PC-9 (cell line): ENCODE measurements at regions not wholly inside any gene's neighbourhood (a gene's known extent, or its start where the extent isn't known, plus 50 kb on each side); places are given as distances from the start of the nearest gene placed in this dataset.

Experiments
- BruUV-seq: library from RNA; stranded (reverse); fragments of 400-500 nt; replicated peaks from 2 replicates; lab custom pipeline; 2021; lab: Mats Ljungman, UMichigan
- CTCF ChIA-PET: fragments of 300-600 bp; sonication (Branson Sonifier 250); formaldehyde crosslinking; loops from one replicate; lab custom pipeline; 2022; ENCODE audit warnings: antibody characterized with exemption; lab: Charles Lee
- POLR2A ChIA-PET: fragments of 300-600 bp; sonication (Branson Sonifier 250); formaldehyde crosslinking; loops from one replicate; lab custom pipeline; 2022; ENCODE audit warnings: antibody characterized with exemption; ENCODE audit not compliant: unreplicated experiment; lab: Charles Lee
- DNase-seq, 2 experiments: peaks; one replicate each; pipeline versions ENCODE4 v3.0.0 to v3.0.0-alpha.2; 2015 to 2022; ENCODE audit warnings: mixed read lengths in 1 of 2
- H2AFZ ChIP-seq: fragments of 200-600 bp; sonication (generic); 2 replicates; pipeline ENCODE4 v1.8.1; 2017; ENCODE audit warnings: antibody characterized with exemption
- H3F3A ChIP-seq: fragments of 200-600 bp; sonication (generic); 2 replicates; pipeline ENCODE4 v1.8.1; 2017; ENCODE audit warnings: antibody characterized with exemption, mild to moderate bottlenecking, low read depth; ENCODE audit not compliant: insufficient read depth
- H3K27ac ChIP-seq: fragments of 200-600 bp; sonication (generic); 2 replicates; pipeline ENCODE4 v1.6.1; 2016; ENCODE audit warnings: mixed run types
- H3K27me3 ChIP-seq: fragments of 200-600 bp; sonication (generic); 2 replicates; pipeline ENCODE4 v1.6.1; 2016; ENCODE audit warnings: low read depth, mixed run types; ENCODE audit not compliant: insufficient read depth
- H3K36me3 ChIP-seq: fragments of 200-600 bp; sonication (generic); 2 replicates; pipeline ENCODE4 v1.6.1; 2016; ENCODE audit warnings: low read depth, mixed run types
- H3K4me1 ChIP-seq: fragments of 200-600 bp; sonication (generic); replicated peaks from 2 replicates; pipeline ENCODE4 v1.6.1; 2016; ENCODE audit warnings: mixed run types; ENCODE audit not compliant: insufficient read depth
- H3K4me2 ChIP-seq: fragments of 200-600 bp; sonication (generic); 2 replicates; pipeline ENCODE4 v1.6.1; 2017; ENCODE audit warnings: mixed run types
- H3K4me3 ChIP-seq: fragments of 200-600 bp; sonication (generic); 2 replicates; pipeline ENCODE4 v1.6.1; 2016; ENCODE audit warnings: mixed run types
- H3K79me2 ChIP-seq: fragments of 200-600 bp; sonication (generic); 2 replicates; pipeline ENCODE4 v1.6.1; 2017; ENCODE audit warnings: low read depth, mixed run types
- H3K9me2 ChIP-seq: fragments of 200-600 bp; sonication (generic); 2 replicates; pipeline ENCODE4 v1.8.1; 2017; ENCODE audit warnings: mild to moderate bottlenecking; ENCODE audit not compliant: insufficient read depth
- H3K9me3 ChIP-seq: fragments of 200-600 bp; sonication (generic); 2 replicates; pipeline ENCODE4 v1.8.1; 2016; ENCODE audit warnings: low read depth; ENCODE audit not compliant: insufficient read depth
- H4K20me1 ChIP-seq: fragments of 200-600 bp; sonication (generic); 2 replicates; pipeline ENCODE4 v1.8.1; 2017; ENCODE audit not compliant: insufficient read depth
- EZH2 ChIP-seq: fragments of 200-600 bp; sonication (generic); IDR thresholded peaks from 2 replicates; pipeline ENCODE4 v1.8.0; 2017; ENCODE audit warnings: antibody characterized with exemption, low read depth
- intact Hi-C: fragments of 100-400 bp; cut with micrococcal nuclease; formaldehyde crosslinking; loops from one replicate; pipeline ENCODE4 v1.10.0; 2022; ENCODE audit not compliant: unreplicated experiment
- TF ChIP-seq, protein P1 (sequence below): fragments of 200-600 bp; sonication (generic); conservative IDR thresholded peaks from 2 replicates; pipeline ENCODE4 v1.6.1; 2017; ENCODE audit warnings: mixed run types, antibody characterized with exemption, mild to moderate bottlenecking, moderate library complexity

DNA sequence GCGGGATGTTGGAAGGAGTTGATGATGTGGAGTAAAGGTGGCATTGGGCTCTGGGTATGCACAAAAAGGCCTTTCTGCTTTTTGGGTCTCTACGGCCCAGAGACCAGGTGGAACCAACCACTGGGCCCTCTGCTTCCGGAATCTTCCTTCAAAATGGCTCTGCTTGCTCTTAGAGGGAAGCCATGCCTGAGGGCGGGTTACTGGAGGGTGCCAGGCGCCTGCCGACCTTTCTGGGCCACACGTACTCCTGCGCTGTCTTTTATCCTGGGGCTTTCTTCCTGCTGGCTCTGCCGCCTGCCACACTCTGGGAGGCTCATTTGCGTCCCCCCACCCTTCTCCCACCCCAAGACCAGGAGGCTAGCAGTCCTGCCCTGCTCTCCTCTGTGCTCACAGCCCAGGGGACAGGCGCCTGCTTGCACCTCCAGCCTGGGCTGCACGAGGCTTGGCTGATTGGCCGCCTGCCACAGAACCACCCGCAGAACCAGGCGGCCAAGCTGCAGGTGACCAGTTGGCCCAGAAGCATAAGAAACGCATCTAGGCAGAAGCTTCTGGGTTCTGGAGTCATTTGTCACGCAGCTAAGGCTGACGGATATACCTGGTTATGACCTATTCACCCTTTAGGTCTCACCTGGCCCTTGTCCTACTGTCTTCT, 536.9 kb downstream of the TBC1D22A start:
- CTCF ChIA-PET = no interaction called here

DNA sequence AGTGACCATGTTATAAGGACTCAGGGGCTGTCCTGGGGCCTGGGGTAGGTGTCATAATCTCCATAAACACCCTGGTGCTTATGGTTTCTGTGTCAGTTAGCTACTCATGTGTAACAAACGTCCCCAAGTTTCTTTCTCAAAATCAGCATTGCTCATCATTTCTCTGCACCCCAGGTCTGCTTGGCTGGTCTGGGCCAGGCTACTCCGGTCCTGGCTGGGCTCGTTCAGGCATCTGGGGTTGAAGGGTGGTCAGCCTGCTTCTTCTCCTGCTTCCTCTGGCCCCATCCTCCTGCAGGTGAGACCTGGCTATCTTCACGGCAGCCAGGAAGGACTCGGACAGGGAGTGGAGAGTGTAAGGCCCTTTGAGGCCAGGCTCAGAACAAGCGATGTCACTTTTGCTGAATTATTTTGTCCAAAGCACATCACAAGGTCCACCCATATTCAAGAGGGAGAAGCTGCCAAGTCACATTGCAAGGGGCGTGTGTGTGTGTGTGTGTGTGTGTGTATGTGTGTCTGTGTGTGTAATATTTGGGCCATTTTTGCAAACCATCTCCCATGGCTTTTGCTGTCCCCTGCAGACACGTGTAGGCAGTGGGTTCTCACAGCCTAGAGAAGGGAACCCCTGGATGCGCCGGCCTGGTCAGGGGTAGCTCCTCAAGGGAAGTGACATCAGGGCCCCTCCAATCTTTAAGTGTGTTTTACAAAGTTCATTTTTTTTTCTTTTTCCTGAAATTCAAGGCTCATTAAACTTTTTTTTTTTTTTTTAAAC, 535.8 kb downstream of the TBC1D22A start:
- H3K36me3 ChIP-seq = no peaks in the 10 kb centered on the region
- no peaks in the 10 kb centered on the region for H3K9me3 ChIP-seq
- H4K20me1 ChIP-seq = no peaks in the 10 kb centered on the region; the same call in 1 of the 2 replicates
- H3K79me2 ChIP-seq = no peaks in the 10 kb centered on the region
- H3K4me3 ChIP-seq = no peak overlapping the region
- ChIA-PET POLR2A (interaction anchor here (0.7 kb wide), 1 partner anchor 12 kb away, joined by 19 read pairs; no protein-coding TSS in a partner anchor), CTCF (no interaction called here)
- no peaks in the 10 kb centered on the region for H3K4me1 ChIP-seq
- no peak overlapping the region for H3K27ac ChIP-seq
- H3K9me2 ChIP-seq = no peaks in the 10 kb centered on the region
- intact Hi-C loops = no loop called here
- no peak for TF ChIP-seq EZH2
- TF ChIP-seq, protein P1, sequence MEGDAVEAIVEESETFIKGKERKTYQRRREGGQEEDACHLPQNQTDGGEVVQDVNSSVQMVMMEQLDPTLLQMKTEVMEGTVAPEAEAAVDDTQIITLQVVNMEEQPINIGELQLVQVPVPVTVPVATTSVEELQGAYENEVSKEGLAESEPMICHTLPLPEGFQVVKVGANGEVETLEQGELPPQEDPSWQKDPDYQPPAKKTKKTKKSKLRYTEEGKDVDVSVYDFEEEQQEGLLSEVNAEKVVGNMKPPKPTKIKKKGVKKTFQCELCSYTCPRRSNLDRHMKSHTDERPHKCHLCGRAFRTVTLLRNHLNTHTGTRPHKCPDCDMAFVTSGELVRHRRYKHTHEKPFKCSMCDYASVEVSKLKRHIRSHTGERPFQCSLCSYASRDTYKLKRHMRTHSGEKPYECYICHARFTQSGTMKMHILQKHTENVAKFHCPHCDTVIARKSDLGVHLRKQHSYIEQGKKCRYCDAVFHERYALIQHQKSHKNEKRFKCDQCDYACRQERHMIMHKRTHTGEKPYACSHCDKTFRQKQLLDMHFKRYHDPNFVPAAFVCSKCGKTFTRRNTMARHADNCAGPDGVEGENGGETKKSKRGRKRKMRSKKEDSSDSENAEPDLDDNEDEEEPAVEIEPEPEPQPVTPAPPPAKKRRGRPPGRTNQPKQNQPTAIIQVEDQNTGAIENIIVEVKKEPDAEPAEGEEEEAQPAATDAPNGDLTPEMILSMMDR = no peak
- BruUV-seq = no TSS peak
- peaks cover 85% of the 10 kb centered on the region for H3K27me3 ChIP-seq
- H2AFZ ChIP-seq = no peak overlapping the region
- no peak for DNase-seq
- H3K4me2 ChIP-seq = no peak overlapping the region
- no peaks in the 10 kb centered on the region for H3F3A ChIP-seq

More for the DNA sequence above, 536.9 kb downstream of the TBC1D22A start:
- POLR2A ChIA-PET = no interaction called here
- Histone ChIP-seq H3K79me2 (no peaks in the 10 kb centered on the region), H4K20me1 (no peaks in the 10 kb centered on the region; the same call in 1 of the 2 replicates), H3K36me3 (no peaks in the 10 kb centered on the region), H3K27ac (no peak overlapping the region), H3K9me2 (no peaks in the 10 kb centered on the region), H3K9me3 (no peaks in the 10 kb centered on the region), H3K4me3 (no peak overlapping the region), H3K4me1 (no peaks in the 10 kb centered on the region), H2AFZ (no peak overlapping the region), H3K4me2 (no peak overlapping the region), H3K27me3 (peaks cover 73% of the 10 kb centered on the region), H3F3A (no peaks in the 10 kb centered on the region)
- no peak for DNase-seq
- BruUV-seq = no TSS peak
- intact Hi-C loops = no loop called here
- TF ChIP-seq EZH2 = no peak
- TF ChIP-seq, protein P1 = no peak

DNA sequence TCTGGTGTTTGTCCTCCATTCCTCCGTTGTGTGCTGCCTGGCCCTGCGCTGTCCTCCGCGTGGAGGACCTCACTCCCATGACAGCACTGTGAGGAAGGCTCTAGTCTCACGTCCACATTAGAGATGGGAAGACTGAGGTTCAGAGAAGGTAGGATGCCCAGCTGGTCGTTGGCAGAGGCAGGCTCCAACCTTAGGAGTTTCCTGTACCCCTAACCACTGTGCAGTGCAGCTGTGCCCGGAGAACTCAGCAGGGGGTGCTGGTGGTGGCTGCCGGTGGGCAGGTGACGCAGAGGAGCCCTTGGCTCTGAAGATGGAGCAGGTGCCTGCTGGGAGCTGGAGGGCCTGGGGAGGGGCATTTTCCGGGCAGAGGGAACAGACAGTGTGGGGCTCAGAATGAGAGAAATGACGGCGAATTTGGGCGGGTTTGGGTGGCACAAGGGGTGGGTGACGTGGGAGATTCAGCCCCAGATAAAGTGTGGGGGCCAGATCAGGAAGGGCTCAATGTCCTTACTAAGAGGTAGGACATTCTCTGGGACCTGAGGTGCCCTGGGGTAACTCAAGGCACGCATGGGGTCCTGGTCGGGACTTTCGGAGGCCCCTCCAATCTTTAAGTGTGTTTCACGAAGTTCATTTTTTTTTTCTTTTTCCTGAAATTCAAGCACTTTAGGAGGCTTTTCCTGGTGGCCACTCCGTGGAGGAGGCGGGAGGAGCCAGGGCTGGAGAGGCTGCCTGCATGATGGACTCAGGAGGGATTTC, 535.0 kb downstream of the TBC1D22A start:
- Histone ChIP-seq H4K20me1 (no peaks in the 10 kb centered on the region; the same call in 1 of the 2 replicates), H3K27me3 (peaks cover 92% of the 10 kb centered on the region), H3K79me2 (no peaks in the 10 kb centered on the region), H3K27ac (no peak overlapping the region), H3F3A (no peaks in the 10 kb centered on the region), H3K9me2 (no peaks in the 10 kb centered on the region), H3K4me3 (no peak overlapping the region), H2AFZ (no peak overlapping the region), H3K4me2 (no peak overlapping the region), H3K4me1 (no peaks in the 10 kb centered on the region), H3K36me3 (no peaks in the 10 kb centered on the region), H3K9me3 (no peaks in the 10 kb centered on the region)
- POLR2A ChIA-PET = no interaction called here
- TF ChIP-seq EZH2 = no peak
- TF ChIP-seq, protein P1 = no peak
- BruUV-seq = no TSS peak
- CTCF ChIA-PET = no interaction called here
- no peak for DNase-seq
- intact Hi-C loops = no loop called here
